ENCODE measurements at regions not wholly inside any gene's neighbourhood (a gene's known extent, or its start where the extent isn't known, plus 50 kb on each side); places are given as distances from the start of the nearest gene placed in this dataset.
"Not testable (repeated sequence)": the region's sequence is repeated elsewhere in the genome, so short reads cannot be mapped to it uniquely, and the experiment has no call there.

GRCh38 chr15:20069043-20069442, 472.6 kb downstream of the GOLGA6L6 start:
- not testable (repeated sequence) for DNase-seq (ENCODE audit: low read depth)

GRCh38 chr15:20066173-20066572, 475.4 kb downstream of the GOLGA6L6 start:
- DNase-seq (ENCODE audit: low read depth): not testable (repeated sequence)

GRCh38 chr15:20065508-20065907, 476.1 kb downstream of the GOLGA6L6 start:
- DNase-seq (ENCODE audit: low read depth): not testable (repeated sequence)

GRCh38 chr15:20063167-20063566, 478.4 kb downstream of the GOLGA6L6 start:
- DNase-seq (ENCODE audit: low read depth): not testable (repeated sequence)

GRCh38 chr15:20060838-20061237, 480.8 kb downstream of the GOLGA6L6 start:
- not testable (repeated sequence) for DNase-seq (ENCODE audit: low read depth)

GRCh38 chr15:20056871-20057270, 484.7 kb downstream of the GOLGA6L6 start:
- DNase-seq (ENCODE audit: low read depth): not testable (repeated sequence)

GRCh38 chr15:20055921-20056320, 485.7 kb downstream of the GOLGA6L6 start:
- not testable (repeated sequence) for DNase-seq (ENCODE audit: low read depth)

GRCh38 chr15:20048189-20048588, 493.4 kb downstream of the GOLGA6L6 start:
- DNase-seq (ENCODE audit: low read depth): not testable (repeated sequence)

- not testable (repeated sequence) for DNase-seq (ENCODE audit: low read depth)
Measured at GRCh38 chr15:20045165-20045564, 496.4 kb downstream of the GOLGA6L6 start.

- not testable (repeated sequence) for DNase-seq (ENCODE audit: low read depth)
Measured at GRCh38 chr15:20040691-20041090, 500.9 kb downstream of the GOLGA6L6 start.

GRCh38 chr15:20025040-20025439, 516.6 kb downstream of the GOLGA6L6 start:
- DNase-seq (ENCODE audit: low read depth): not testable (repeated sequence)

- DNase-seq (ENCODE audit: low read depth): not testable (repeated sequence)
Measured at GRCh38 chr15:20022349-20022748, 519.3 kb downstream of the GOLGA6L6 start.

- DNase-seq (ENCODE audit: low read depth): not testable (repeated sequence)
Measured at GRCh38 chr15:20021351-20021750, 520.2 kb downstream of the GOLGA6L6 start.

- DNase-seq (ENCODE audit: low read depth): not testable (repeated sequence)
Measured at GRCh38 chr15:20020588-20020987, 521.0 kb downstream of the GOLGA6L6 start.

GRCh38 chr15:20019758-20020157, 521.8 kb downstream of the GOLGA6L6 start:
- DNase-seq (ENCODE audit: low read depth): not testable (repeated sequence)

- not testable (repeated sequence) for DNase-seq (ENCODE audit: low read depth)
Measured at GRCh38 chr15:20017581-20017980, 524.0 kb downstream of the GOLGA6L6 start.

- not testable (repeated sequence) for DNase-seq (ENCODE audit: low read depth)
Measured at GRCh38 chr15:20016941-20017340, 524.7 kb downstream of the GOLGA6L6 start.

GRCh38 chr15:20012837-20013236, 528.8 kb downstream of the GOLGA6L6 start:
- not testable (repeated sequence) for DNase-seq (ENCODE audit: low read depth)

GRCh38 chr15:20010759-20011158, 530.8 kb downstream of the GOLGA6L6 start:
- not testable (repeated sequence) for DNase-seq (ENCODE audit: low read depth)

- DNase-seq (ENCODE audit: low read depth): not testable (repeated sequence)
Measured at GRCh38 chr15:20009619-20010018, 532.0 kb downstream of the GOLGA6L6 start.

GRCh38 chr15:20007338-20007737, 534.3 kb downstream of the GOLGA6L6 start:
- DNase-seq (ENCODE audit: low read depth): not testable (repeated sequence)

- DNase-seq (ENCODE audit: low read depth): not testable (repeated sequence)
Measured at GRCh38 chr15:20003471-20003870, 538.1 kb downstream of the GOLGA6L6 start.

- not testable (repeated sequence) for DNase-seq (ENCODE audit: low read depth)
Measured at GRCh38 chr15:20002560-20002959, 539.0 kb downstream of the GOLGA6L6 start.

GRCh38 chr15:19996574-19997194, 544.9 kb downstream of the GOLGA6L6 start:
- DNase-seq (ENCODE audit: low read depth): not testable (repeated sequence)
